PC-3 (cell line): ENCODE measurements at regions not wholly inside any gene's neighbourhood (a gene's known extent, or its start where the extent isn't known, plus 50 kb on each side); places are given as distances from the start of the nearest gene placed in this dataset.

ENCODE experiments used
- ATAC-seq: fragments of 200-7000 bp; cut with Tn5 transposase; 2 replicates; pipeline ENCODE4 v1.9.1; 2020; ENCODE audit warnings: mild to moderate bottlenecking, moderate library complexity
- BruUV-seq: library from RNA; stranded (reverse); fragments of 400-500 nt; replicated peaks from 2 replicates; lab custom pipeline; 2021; lab: Mats Ljungman, UMichigan
- CTCF ChIA-PET: fragments of 300-600 bp; sonication (Branson Sonifier 250); formaldehyde crosslinking; loops from one replicate; lab custom pipeline; 2022; ENCODE audit warnings: antibody characterized with exemption; lab: Charles Lee
- POLR2A ChIA-PET: fragments of 300-600 bp; sonication (Branson Sonifier 250); formaldehyde crosslinking; loops from one replicate; lab custom pipeline; 2022; ENCODE audit warnings: antibody characterized with exemption; ENCODE audit not compliant: unreplicated experiment; lab: Charles Lee
- DNase-seq: peaks from one replicate; pipeline ENCODE4 v3.0.0-alpha.2; 2015
- H2AFZ ChIP-seq: fragments of 300-600 bp; sonication (generic); 2 replicates; pipeline ENCODE4 v1.6.0; 2016; ENCODE audit warnings: antibody characterized with exemption, low read length
- H3F3A ChIP-seq: fragments of 300-600 bp; sonication (generic); one replicate; pipeline ENCODE4 v1.6.0; 2017; ENCODE audit warnings: antibody characterized with exemption, low read length, control low read depth, mild to moderate bottlenecking; ENCODE audit not compliant: unreplicated experiment
- H3K27ac ChIP-seq: fragments of 300-600 bp; sonication (generic); 2 replicates; pipeline ENCODE4 v1.5.1; 2016; ENCODE audit warnings: mild to moderate bottlenecking, low read length
- H3K27me3 ChIP-seq: fragments of 300-600 bp; sonication (generic); 2 replicates; pipeline ENCODE4 v1.6.1; 2016; ENCODE audit warnings: low read length, mixed read lengths
- H3K36me3 ChIP-seq: fragments of 300-600 bp; sonication (generic); 2 replicates; pipeline ENCODE4 v1.6.1; 2016; ENCODE audit warnings: low read depth, mixed run types, low read length, mixed read lengths
- H3K4me1 ChIP-seq: fragments of 300-600 bp; sonication (generic); 2 replicates; pipeline ENCODE4 v1.5.1; 2016; ENCODE audit warnings: low read length; ENCODE audit not compliant: insufficient read depth
- H3K4me2 ChIP-seq: fragments of 300-600 bp; sonication (generic); 2 replicates; pipeline ENCODE4 v1.6.0; 2016; ENCODE audit warnings: low read length
- H3K4me3 ChIP-seq: fragments of 300-600 bp; sonication (generic); 2 replicates; pipeline ENCODE4 v1.5.1; 2016; ENCODE audit warnings: mild to moderate bottlenecking, low read length, mixed read lengths
- H3K79me2 ChIP-seq: fragments of 300-600 bp; sonication (generic); 2 replicates; pipeline ENCODE4 v1.6.1; 2017; ENCODE audit warnings: low read length, mixed read lengths
- H3K9ac ChIP-seq: fragments of 300-600 bp; sonication (generic); 2 replicates; pipeline ENCODE4 v1.6.0; 2016; ENCODE audit warnings: mild to moderate bottlenecking, low read length
- H3K9me2 ChIP-seq: fragments of 300-600 bp; sonication (generic); replicated peaks from 2 replicates; pipeline ENCODE4 v1.6.1; 2016; ENCODE audit warnings: mixed run types, low read length, mixed read lengths
- H3K9me3 ChIP-seq: fragments of 300-600 bp; sonication (generic); 2 replicates; pipeline ENCODE4 v1.6.1; 2016; ENCODE audit warnings: low read length, mixed read lengths
- H4K20me1 ChIP-seq: fragments of 300-600 bp; sonication (generic); 2 replicates; pipeline ENCODE4 v1.6.1; 2016; ENCODE audit warnings: low read length, mixed read lengths
- EZH2 ChIP-seq: fragments of 300-600 bp; sonication (generic); IDR thresholded peaks from one replicate; pipeline ENCODE4 v1.6.1; 2017; ENCODE audit warnings: antibody characterized with exemption, mild to moderate bottlenecking, low read length; ENCODE audit not compliant: unreplicated experiment
- EZH2phosphoT487 ChIP-seq: fragments of 300-600 bp; sonication (generic); IDR thresholded peaks from 2 replicates; pipeline ENCODE4 v1.6.1; 2018; ENCODE audit warnings: mild to moderate bottlenecking, antibody characterized with exemption, low read length, borderline replicate concordance
- intact Hi-C: fragments of 100-400 bp; cut with micrococcal nuclease; formaldehyde crosslinking; loops from 2 replicates; pipeline ENCODE4 v1.9.0; 2023
- TF ChIP-seq, protein P1 (sequence below): fragments of 300-600 bp; sonication (generic); conservative IDR thresholded peaks from 2 replicates; pipeline ENCODE4 v1.5.1; 2017; ENCODE audit warnings: antibody characterized with exemption, low read depth, mild to moderate bottlenecking, low read length

DNA sequence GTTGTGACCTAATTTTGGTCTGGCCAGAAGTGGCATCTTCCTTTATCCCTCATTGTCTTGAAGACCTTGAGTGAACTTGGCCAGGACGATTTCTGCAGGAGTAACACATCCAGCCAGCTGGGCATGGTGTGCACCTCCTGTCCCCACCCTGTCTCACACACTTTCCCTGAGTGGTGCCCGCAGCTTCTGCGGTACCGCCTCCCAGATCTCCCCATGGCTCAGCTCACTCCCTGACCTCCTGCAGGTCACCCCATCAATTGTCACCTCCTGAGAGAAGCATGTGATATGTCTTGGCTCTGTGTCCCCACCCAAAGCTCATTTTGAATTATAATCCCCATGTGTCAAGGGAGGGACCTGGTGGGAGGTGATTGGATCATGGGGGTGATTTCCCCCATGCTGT is 50.2 kb upstream of the TP53I11 start:
- H3K36me3 ChIP-seq, result no peaks in the 10 kb centered on the region
- no peaks in the 10 kb centered on the region for H4K20me1 ChIP-seq
- no peaks in the 10 kb centered on the region for H3K9me3 ChIP-seq
- no peak for ATAC-seq
- no peak overlapping the region for H3K4me2 ChIP-seq
- H3K27me3 ChIP-seq, result no peaks in the 10 kb centered on the region
- DNase-seq, result no peak
- H3K27ac ChIP-seq, result no peak overlapping the region
- H2AFZ ChIP-seq, result no peak overlapping the region
- H3K4me1 ChIP-seq, result no peaks in the 10 kb centered on the region
- H3K4me3 ChIP-seq, result no peak overlapping the region
- H3K9me2 ChIP-seq, result no peaks in the 10 kb centered on the region
- H3K9ac ChIP-seq, result no peak overlapping the region
- POLR2A ChIA-PET, result no interaction called here
- intact Hi-C loops, result no loop called here
- H3F3A ChIP-seq, result no peaks in the 10 kb centered on the region
- CTCF ChIA-PET, result no interaction called here
- BruUV-seq, result no TSS peak
- no peaks in the 10 kb centered on the region for H3K79me2 ChIP-seq
- no peak for TF ChIP-seq EZH2phosphoT487
- TF ChIP-seq, protein P1, sequence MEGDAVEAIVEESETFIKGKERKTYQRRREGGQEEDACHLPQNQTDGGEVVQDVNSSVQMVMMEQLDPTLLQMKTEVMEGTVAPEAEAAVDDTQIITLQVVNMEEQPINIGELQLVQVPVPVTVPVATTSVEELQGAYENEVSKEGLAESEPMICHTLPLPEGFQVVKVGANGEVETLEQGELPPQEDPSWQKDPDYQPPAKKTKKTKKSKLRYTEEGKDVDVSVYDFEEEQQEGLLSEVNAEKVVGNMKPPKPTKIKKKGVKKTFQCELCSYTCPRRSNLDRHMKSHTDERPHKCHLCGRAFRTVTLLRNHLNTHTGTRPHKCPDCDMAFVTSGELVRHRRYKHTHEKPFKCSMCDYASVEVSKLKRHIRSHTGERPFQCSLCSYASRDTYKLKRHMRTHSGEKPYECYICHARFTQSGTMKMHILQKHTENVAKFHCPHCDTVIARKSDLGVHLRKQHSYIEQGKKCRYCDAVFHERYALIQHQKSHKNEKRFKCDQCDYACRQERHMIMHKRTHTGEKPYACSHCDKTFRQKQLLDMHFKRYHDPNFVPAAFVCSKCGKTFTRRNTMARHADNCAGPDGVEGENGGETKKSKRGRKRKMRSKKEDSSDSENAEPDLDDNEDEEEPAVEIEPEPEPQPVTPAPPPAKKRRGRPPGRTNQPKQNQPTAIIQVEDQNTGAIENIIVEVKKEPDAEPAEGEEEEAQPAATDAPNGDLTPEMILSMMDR, result no peak
- no peak for TF ChIP-seq EZH2

DNA sequence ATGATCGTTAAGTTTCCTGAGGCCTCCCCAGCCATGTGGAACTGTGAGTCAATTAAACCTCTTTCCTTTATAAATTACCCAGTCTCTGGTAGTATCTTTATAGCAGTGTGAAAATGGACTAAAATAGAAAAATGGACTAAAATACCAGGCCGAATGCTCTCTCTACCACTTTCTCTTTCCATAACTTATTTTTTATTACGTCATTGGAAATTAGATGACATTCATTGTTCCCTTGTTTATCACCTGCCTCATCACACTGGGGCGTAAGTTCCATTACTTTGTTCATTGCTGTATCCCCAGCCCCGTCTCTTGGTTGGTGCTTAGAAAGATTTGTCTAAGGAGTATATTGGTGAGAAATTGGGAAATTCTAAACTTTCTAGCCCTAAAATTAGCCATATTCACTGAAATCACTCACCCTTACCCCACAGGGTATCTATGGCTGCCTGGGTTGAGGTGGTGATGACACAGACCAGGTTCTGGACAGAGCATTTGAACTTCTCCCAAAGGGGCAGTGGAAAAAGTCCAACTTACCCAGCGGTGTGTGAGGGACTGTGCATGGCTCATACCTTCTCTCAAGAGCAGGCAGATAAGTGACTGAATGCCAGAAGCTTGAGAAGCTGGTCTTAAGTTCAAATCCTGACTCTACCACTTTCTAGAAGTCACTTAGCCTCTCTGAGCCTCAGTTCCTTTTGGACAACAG is 50.9 kb upstream of the TP53I11 start:
- no peak overlapping the region for H3K4me2 ChIP-seq
- no peaks in the 10 kb centered on the region for H3K79me2 ChIP-seq
- H3F3A ChIP-seq, result no peaks in the 10 kb centered on the region
- CTCF ChIA-PET, result no interaction called here
- no peaks in the 10 kb centered on the region for H3K4me1 ChIP-seq
- BruUV-seq, result no TSS peak
- POLR2A ChIA-PET, result no interaction called here
- no peak overlapping the region for H3K27ac ChIP-seq
- intact Hi-C loops, result no loop called here
- no peaks in the 10 kb centered on the region for H3K9me3 ChIP-seq
- H4K20me1 ChIP-seq, result no peaks in the 10 kb centered on the region
- ATAC-seq (no peak), DNase-seq (no peak)
- TF ChIP-seq EZH2phosphoT487 (no peak), EZH2 (no peak)
- TF ChIP-seq, protein P1, result no peak
- H3K36me3 ChIP-seq, result no peaks in the 10 kb centered on the region
- H3K4me3 ChIP-seq, result no peak overlapping the region
- H3K9me2 ChIP-seq, result no peaks in the 10 kb centered on the region
- no peak overlapping the region for H3K9ac ChIP-seq
- no peak overlapping the region for H2AFZ ChIP-seq
- H3K27me3 ChIP-seq, result no peaks in the 10 kb centered on the region

- intact Hi-C loops, result no loop called here
Measured at GRCh38 chr11:45005106-45005505, 54.4 kb upstream of the TP53I11 start.

More at GRCh38 chr11:45005106-45005505, 54.4 kb upstream of the TP53I11 start:
- Histone ChIP-seq H3K9me3 (no peaks in the 10 kb centered on the region), H3K4me1 (no peaks in the 10 kb centered on the region), H3K27me3 (0 out of 2 replicates have a peak, but pooled peaks cover 8% of the 10 kb centered on the region), H3K79me2 (no peaks in the 10 kb centered on the region), H3F3A (no peaks in the 10 kb centered on the region), H3K4me3 (no peak overlapping the region), H2AFZ (no peak overlapping the region), H3K9me2 (no peaks in the 10 kb centered on the region), H3K36me3 (no peaks in the 10 kb centered on the region), H3K4me2 (no peak overlapping the region), H4K20me1 (no peaks in the 10 kb centered on the region), H3K27ac (no peak overlapping the region), H3K9ac (no peak overlapping the region)
- ChIA-PET POLR2A (no interaction called here), CTCF (interaction anchor here (0.5 kb wide), 1 partner anchor 69 kb away, joined by 3 read pairs; no protein-coding TSS in a partner anchor)
- no peak for TF ChIP-seq EZH2phosphoT487
- TF ChIP-seq, protein P1, result no peak
- no peak for TF ChIP-seq EZH2
- ATAC-seq, result no peak
- BruUV-seq, result no TSS peak
- DNase-seq, result no peak
